ENCODE measurements at regions not wholly inside any gene's neighbourhood (a gene's known extent, or its start where the extent isn't known, plus 50 kb on each side); places are given as distances from the start of the nearest gene placed in this dataset.

DNA sequence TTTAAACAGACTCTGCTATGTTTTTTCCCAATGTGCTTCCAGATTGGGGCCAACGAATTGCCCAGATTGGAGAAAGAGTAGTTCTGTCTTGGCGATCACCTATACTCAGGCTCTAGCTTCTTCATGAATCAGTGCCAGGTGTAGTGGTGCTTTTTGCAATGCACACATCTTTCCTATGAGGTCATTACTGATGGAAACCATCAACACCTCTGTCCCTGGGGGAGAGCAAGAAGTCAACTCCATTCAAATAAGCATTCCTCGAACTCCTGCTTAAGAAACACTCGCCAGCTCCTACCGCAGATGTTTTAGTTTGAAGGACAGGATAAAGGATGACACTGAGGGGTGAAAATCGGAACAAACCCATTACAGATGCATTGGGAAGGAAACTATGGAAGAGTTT lies 156.5 kb upstream of the DKK2 start:
- TF ChIP-seq, protein P1, sequence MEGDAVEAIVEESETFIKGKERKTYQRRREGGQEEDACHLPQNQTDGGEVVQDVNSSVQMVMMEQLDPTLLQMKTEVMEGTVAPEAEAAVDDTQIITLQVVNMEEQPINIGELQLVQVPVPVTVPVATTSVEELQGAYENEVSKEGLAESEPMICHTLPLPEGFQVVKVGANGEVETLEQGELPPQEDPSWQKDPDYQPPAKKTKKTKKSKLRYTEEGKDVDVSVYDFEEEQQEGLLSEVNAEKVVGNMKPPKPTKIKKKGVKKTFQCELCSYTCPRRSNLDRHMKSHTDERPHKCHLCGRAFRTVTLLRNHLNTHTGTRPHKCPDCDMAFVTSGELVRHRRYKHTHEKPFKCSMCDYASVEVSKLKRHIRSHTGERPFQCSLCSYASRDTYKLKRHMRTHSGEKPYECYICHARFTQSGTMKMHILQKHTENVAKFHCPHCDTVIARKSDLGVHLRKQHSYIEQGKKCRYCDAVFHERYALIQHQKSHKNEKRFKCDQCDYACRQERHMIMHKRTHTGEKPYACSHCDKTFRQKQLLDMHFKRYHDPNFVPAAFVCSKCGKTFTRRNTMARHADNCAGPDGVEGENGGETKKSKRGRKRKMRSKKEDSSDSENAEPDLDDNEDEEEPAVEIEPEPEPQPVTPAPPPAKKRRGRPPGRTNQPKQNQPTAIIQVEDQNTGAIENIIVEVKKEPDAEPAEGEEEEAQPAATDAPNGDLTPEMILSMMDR (IDR thresholded peaks at IDR 0.05 in 2 of 3, conservative IDR thresholded peaks at IDR 0.05 in 1 of 3; ENCODE audit: borderline replicate concordance in 1 of 3, insufficient read depth in 1 of 3, low read depth in 2 of 3, low read length in 2 of 3), result no peak
- TF ChIP-seq CEBPB (IDR thresholded peaks at IDR 0.05; ENCODE audit: low read depth) (no peak), EZH2 (IDR thresholded peaks at IDR 0.05) (no peak), POLR2AphosphoS5 (IDR thresholded peaks at IDR 0.05; ENCODE audit: low read depth, low read length) (no peak), SIN3A (IDR thresholded peaks at IDR 0.05; ENCODE audit: low read depth) (no peak), JUND (IDR thresholded peaks at IDR 0.05) (no peak), ZNF274 (IDR thresholded peaks at IDR 0.05; ENCODE audit: low read depth, low read length) (no peak), SP1 (IDR thresholded peaks at IDR 0.05; ENCODE audit: low read depth) (no peak), RAD21 (IDR thresholded peaks at IDR 0.05; ENCODE audit: low read depth) (no peak), POLR2A (IDR thresholded peaks at IDR 0.05; ENCODE audit: borderline replicate concordance, extremely low read depth, insufficient read depth, insufficient read length) (no peak), EZH2phosphoT487 (IDR thresholded peaks at IDR 0.05; ENCODE audit: borderline replicate concordance) (no peak), TCF7L2 (IDR thresholded peaks at IDR 0.05; ENCODE audit: borderline replicate concordance, extremely low read depth, insufficient read depth, insufficient read length) (no peak)
- TF ChIP-seq, protein P2, sequence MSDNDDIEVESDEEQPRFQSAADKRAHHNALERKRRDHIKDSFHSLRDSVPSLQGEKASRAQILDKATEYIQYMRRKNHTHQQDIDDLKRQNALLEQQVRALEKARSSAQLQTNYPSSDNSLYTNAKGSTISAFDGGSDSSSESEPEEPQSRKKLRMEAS (IDR thresholded peaks at IDR 0.05), result no peak
- TF ChIP-seq, protein P3, sequence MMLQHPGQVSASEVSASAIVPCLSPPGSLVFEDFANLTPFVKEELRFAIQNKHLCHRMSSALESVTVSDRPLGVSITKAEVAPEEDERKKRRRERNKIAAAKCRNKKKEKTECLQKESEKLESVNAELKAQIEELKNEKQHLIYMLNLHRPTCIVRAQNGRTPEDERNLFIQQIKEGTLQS (IDR thresholded peaks at IDR 0.05), result no peak
